ENCODE measurements at regions not wholly inside any gene's neighbourhood (a gene's known extent, or its start where the extent isn't known, plus 50 kb on each side); places are given as distances from the start of the nearest gene placed in this dataset.

GRCh38 chr3:87771337-87772192 is 287.2 kb downstream of the CGGBP1 start:
- no peak overlapping the region for H2AFZ ChIP-seq (replicated peaks; ENCODE audit: low read length, poor library complexity)
- CTCF ChIA-PET, result interaction anchor here (1.3 kb wide), 1 partner anchor 15 kb away, joined by 3 read pairs; no protein-coding TSS in a partner anchor

More at GRCh38 chr3:87771337-87772192, 287.2 kb downstream of the CGGBP1 start:
- no peak overlapping the region for H2BK15ac ChIP-seq (ENCODE audit: low read depth, low read length)
- H4K5ac ChIP-seq (ENCODE audit: low read depth, low read length), result no peak overlapping the region
- WGBS, 2 experiments (ENCODE audit: extremely low coverage in 2 of 2, insufficient read length in 1 of 2), result no CpG with 5 or more reads among the region's 5 CpGs
- H3K27ac ChIP-seq (ENCODE audit: insufficient read depth, low read length), result no peak overlapping the region
- no peaks in the 10 kb centered on the region for H3K79me1 ChIP-seq (ENCODE audit: low read depth in 1 of 2, low read length in 2 of 2)
- H3K4me2 ChIP-seq (ENCODE audit: low read depth, low read length), result no peak overlapping the region
- no peak for ATAC-seq (ENCODE audit: low read depth)
- no peak overlapping the region for H4K8ac ChIP-seq (ENCODE audit: low read depth in 2 of 2, low read length in 2 of 2)
- H2BK20ac ChIP-seq (ENCODE audit: low read depth, low read length), result no peak overlapping the region
- peak; percentile 1 for DNase-seq
- H3K4me1 ChIP-seq (ENCODE audit: control insufficient read depth, insufficient read depth, low read length), result no peaks in the 10 kb centered on the region
- no peak overlapping the region for H3K9ac ChIP-seq (ENCODE audit: low read depth, low read length)
- no peak overlapping the region for H2AK5ac ChIP-seq (ENCODE audit: low read depth, low read length)
- H4K91ac ChIP-seq (ENCODE audit: insufficient read depth, low read depth, low read length), result no peak overlapping the region
- H2BK120ac ChIP-seq (ENCODE audit: low read depth, low read length), result no peak overlapping the region
- no peaks in the 10 kb centered on the region for H3K9me1 ChIP-seq (ENCODE audit: insufficient read depth, low read length)
- H3K27me3 ChIP-seq (ENCODE audit: control insufficient read depth, insufficient read depth, low read length), result no peaks in the 10 kb centered on the region
- no peak overlapping the region for H2AK9ac ChIP-seq (replicated peaks; ENCODE audit: low read depth, low read length, poor library complexity)
- no peak overlapping the region for H3K56ac ChIP-seq (ENCODE audit: extremely low read depth, insufficient read depth, low read length)
- peaks cover 4% of the 10 kb centered on the region for H3K9me3 ChIP-seq (ENCODE audit: control insufficient read depth, insufficient read depth, low read length)
- H4K20me1 ChIP-seq (ENCODE audit: insufficient read depth, low read length), result no peaks in the 10 kb centered on the region
- no peak overlapping the region for H3K14ac ChIP-seq (replicated peaks; ENCODE audit: low read depth, low read length)
- H3K4me3 ChIP-seq (ENCODE audit: insufficient read depth, low read depth, low read length), result no peak overlapping the region
- dilution Hi-C loops (cut with HindIII; ENCODE audit: low sequenced_read_pairs, unreplicated experiment), result no loop called here
- no peak overlapping the region for H3K4ac ChIP-seq (ENCODE audit: low read depth, low read length)
- H3K18ac ChIP-seq (ENCODE audit: low read depth, low read length), result no peak overlapping the region
- intact Hi-C loops (cut with micrococcal nuclease), result no loop called here
- H3K23ac ChIP-seq (ENCODE audit: low read depth, low read length), result no peak overlapping the region
- in situ Hi-C loops (cut with MboI; ENCODE audit: low sequenced_read_pairs), result no loop called here
- TF ChIP-seq USF2 (IDR thresholded peaks at IDR 0.05; ENCODE audit: low read depth, low read length), result no peak
- TF ChIP-seq MXI1 (IDR thresholded peaks at IDR 0.05; ENCODE audit: borderline replicate concordance, low read depth, low read length), result no peak
- TF ChIP-seq ELK1 (IDR thresholded peaks at IDR 0.05; ENCODE audit: borderline replicate concordance, low read depth, low read length), result no peak
- TF ChIP-seq MAFK (IDR thresholded peaks at IDR 0.05; ENCODE audit: low read depth, low read length), result no peak
- no peak for TF ChIP-seq MAZ (IDR thresholded peaks at IDR 0.05; ENCODE audit: borderline replicate concordance, low read depth, low read length)
- TF ChIP-seq CTCF (conservative IDR thresholded peaks at IDR 0.05; ENCODE audit: low read depth, low read length), result peak; percentile 48
- no peak for TF ChIP-seq FOS (IDR thresholded peaks at IDR 0.05; ENCODE audit: low read depth, low read length)
- peak; percentile 28; the same call in 1 of the 2 replicates for TF ChIP-seq CEBPB (IDR thresholded peaks at IDR 0.05; ENCODE audit: low read depth, low read length)
- TF ChIP-seq NFE2L2 (IDR thresholded peaks at IDR 0.05; ENCODE audit: low read depth, low read length), result no peak
- TF ChIP-seq CHD1 (IDR thresholded peaks at IDR 0.05; ENCODE audit: low read depth, low read length), result no peak
- TF ChIP-seq RCOR1 (IDR thresholded peaks at IDR 0.05; ENCODE audit: insufficient replicate concordance, low read length), result no peak
- peak; percentile 33; the same call in 1 of the 2 replicates for TF ChIP-seq SMC3 (IDR thresholded peaks at IDR 0.05; ENCODE audit: low read depth, low read length)
- TF ChIP-seq RAD21 (IDR thresholded peaks at IDR 0.05; ENCODE audit: low read length), result peak; percentile 42
- TF ChIP-seq POLR2A (IDR thresholded peaks at IDR 0.05; ENCODE audit: low read depth, low read length), result no peak
- TF ChIP-seq BHLHE40 (IDR thresholded peaks at IDR 0.05; ENCODE audit: low read depth, low read length), result no peak
- no peaks in the 10 kb centered on the region for H3K36me3 ChIP-seq (ENCODE audit: control insufficient read depth, insufficient read depth, low read length)
- POLR2A ChIA-PET (ENCODE audit: unreplicated experiment), result no interaction called here
- H2BK5ac ChIP-seq (ENCODE audit: low read depth, low read length, poor library complexity, severe bottlenecking), result no peak overlapping the region
- no TSS peak for BruUV-seq (replicated peaks)

All from IMR-90 (cell line).